Vagina (tissue), 2 donors: ENCODE measurements at regions not wholly inside any gene's neighbourhood (a gene's known extent, or its start where the extent isn't known, plus 50 kb on each side); places are given as distances from the start of the nearest gene placed in this dataset.
A peak's percentile ranks its signal among the peaks of the same experiment; 100 is the strongest.

ENCODE experiments used
- DNase-seq, 2 donors: peaks; one replicate each; pipeline ENCODE4 v3.0.0-alpha.2; 2017; ENCODE audit errors: extremely low spot score in 2 of 2
- H3K27ac ChIP-seq: fragments of 200-600 bp; sonication (generic); one replicate; pipeline ENCODE4 v1.5.1; 2019
- H3K27me3 ChIP-seq: fragments of 200-600 bp; sonication (generic); one replicate; pipeline ENCODE4 v1.5.1; 2019
- H3K36me3 ChIP-seq, 2 donors: fragments of 200-600 bp; sonication (generic); one replicate each; pipeline ENCODE4 v1.5.1; 2017 to 2019
- H3K4me1 ChIP-seq: fragments of 200-600 bp; sonication (generic); one replicate; pipeline ENCODE4 v1.5.1; 2019
- H3K4me3 ChIP-seq, 2 donors: fragments of 200-600 bp; sonication (generic); 1 replicate in 1 of 2; 2 replicates in 1 of 2; pipeline ENCODE4 v1.5.1; 2016 to 2019
- H3K9me3 ChIP-seq: fragments of 200-600 bp; sonication (generic); one replicate; pipeline ENCODE4 v1.5.1; 2019
- CTCF ChIP-seq, 3 experiments: fragments of 450-650 bp in 2 of 3; fragments of 200-600 bp in 1 of 3; sonication (generic) in 1 of 3; IDR thresholded peaks; one replicate each; pipeline ENCODE4 v1.5.1; 2017 to 2019; ENCODE audit warnings: antibody characterized with exemption in 3 of 3, mild to moderate bottlenecking in 2 of 3, moderate library complexity in 2 of 3
- POLR2A ChIP-seq, 2 donors: fragments of 450-650 bp; IDR thresholded peaks; one replicate each; pipeline ENCODE4 v1.6.1; 2017; ENCODE audit warnings: antibody characterized with exemption in 2 of 2, mild to moderate bottlenecking in 2 of 2, moderate library complexity in 2 of 2
- POLR2AphosphoS5 ChIP-seq, 2 donors: sonication (generic); formaldehyde crosslinking; IDR thresholded peaks; one replicate each; pipeline ENCODE4 v1.9.0; 2017; ENCODE audit warnings: antibody characterized with exemption in 2 of 2, mild to moderate bottlenecking in 2 of 2, low read depth in 1 of 2; ENCODE audit not compliant: insufficient read depth in 1 of 2
- intact Hi-C: fragments of 100-400 bp; cut with DNase I; formaldehyde crosslinking; loops from one replicate; pipeline ENCODE4 v1.15.1; 2023

- Histone ChIP-seq H3K27ac (no peak overlapping the region), H3K9me3 (no peaks in the 10 kb centered on the region), H3K4me1 (peaks cover 8% of the 10 kb centered on the region), H3K4me3 (no peak overlapping the region), H3K36me3 (no peaks in the 10 kb centered on the region), H3K27me3 (no peaks in the 10 kb centered on the region)
- TF ChIP-seq CTCF (IDR thresholded peaks at IDR 0.05) (no peak), POLR2A (IDR thresholded peaks at IDR 0.05) (no peak), POLR2AphosphoS5 (IDR thresholded peaks at IDR 0.05; ENCODE audit: insufficient read depth in 1 of 2, low read depth in 1 of 2) (no peak)
- intact Hi-C loops: no loop called here
- no peak for DNase-seq
Observed at GRCh38 chr5:74293182-74293581, 347.3 kb downstream of the ENC1 start.

- no peak for TF ChIP-seq POLR2A (IDR thresholded peaks at IDR 0.05)
- TF ChIP-seq CTCF (IDR thresholded peaks at IDR 0.05): no peak
- no peak for TF ChIP-seq POLR2AphosphoS5 (IDR thresholded peaks at IDR 0.05; ENCODE audit: insufficient read depth in 1 of 2, low read depth in 1 of 2)
- H3K4me3 ChIP-seq: no peak overlapping the region
- peaks cover 16% of the 10 kb centered on the region for H3K4me1 ChIP-seq
- H3K36me3 ChIP-seq: no peaks in the 10 kb centered on the region
- intact Hi-C loops: no loop called here
- H3K27ac ChIP-seq: no peak overlapping the region
- no peaks in the 10 kb centered on the region for H3K9me3 ChIP-seq
- no peaks in the 10 kb centered on the region for H3K27me3 ChIP-seq
- DNase-seq: no peak
Observed at GRCh38 chr5:74290634-74291241, 349.8 kb downstream of the ENC1 start.

- no peaks in the 10 kb centered on the region for H3K27me3 ChIP-seq
- H3K9me3 ChIP-seq: no peaks in the 10 kb centered on the region
- peak overlapping the region; percentile 52 for H3K27ac ChIP-seq
- DNase-seq: no peak
- peaks cover 16% of the 10 kb centered on the region for H3K4me1 ChIP-seq
- intact Hi-C loops: no loop called here
- H3K4me3 ChIP-seq: no peak overlapping the region
- no peaks in the 10 kb centered on the region for H3K36me3 ChIP-seq
- TF ChIP-seq POLR2A (IDR thresholded peaks at IDR 0.05) (no peak), CTCF (IDR thresholded peaks at IDR 0.05) (no peak), POLR2AphosphoS5 (IDR thresholded peaks at IDR 0.05; ENCODE audit: insufficient read depth in 1 of 2, low read depth in 1 of 2) (no peak)
Observed at GRCh38 chr5:74289691-74290090, 350.8 kb downstream of the ENC1 start.

- Histone ChIP-seq H3K4me1 (peaks cover 16% of the 10 kb centered on the region), H3K36me3 (no peaks in the 10 kb centered on the region), H3K27ac (peak overlapping the region; percentile 52), H3K4me3 (no peak overlapping the region), H3K9me3 (no peaks in the 10 kb centered on the region), H3K27me3 (no peaks in the 10 kb centered on the region)
- DNase-seq: no peak
- intact Hi-C loops: no loop called here
- TF ChIP-seq POLR2AphosphoS5 (IDR thresholded peaks at IDR 0.05; ENCODE audit: insufficient read depth in 1 of 2, low read depth in 1 of 2): no peak
- TF ChIP-seq CTCF (IDR thresholded peaks at IDR 0.05): no peak
- TF ChIP-seq POLR2A (IDR thresholded peaks at IDR 0.05): no peak
Observed at GRCh38 chr5:74289238-74289637, 351.3 kb downstream of the ENC1 start.

GRCh38 chr5:74288448-74289108 is 351.9 kb downstream of the ENC1 start:
- peaks cover 16% of the 10 kb centered on the region for H3K4me1 ChIP-seq
- peak overlapping the region; percentile 23 for H3K27ac ChIP-seq
- intact Hi-C loops: no loop called here
- no peaks in the 10 kb centered on the region for H3K36me3 ChIP-seq
- no peaks in the 10 kb centered on the region for H3K9me3 ChIP-seq
- DNase-seq: no peak
- no peak overlapping the region for H3K4me3 ChIP-seq
- H3K27me3 ChIP-seq: no peaks in the 10 kb centered on the region
- no peak for TF ChIP-seq POLR2AphosphoS5 (IDR thresholded peaks at IDR 0.05; ENCODE audit: insufficient read depth in 1 of 2, low read depth in 1 of 2)
- TF ChIP-seq POLR2A (IDR thresholded peaks at IDR 0.05): no peak
